GM10248 (cell line): ENCODE measurements at regions not wholly inside any gene's neighbourhood (a gene's known extent, or its start where the extent isn't known, plus 50 kb on each side); places are given as distances from the start of the nearest gene placed in this dataset.

Experiments
- CTCF ChIA-PET: fragments of 300-600 bp; sonication (Branson Sonifier 250); formaldehyde crosslinking; extraction: SDS; loops from one replicate; lab custom pipeline; 2021; ENCODE audit warnings: antibody characterized with exemption; lab: Yijun Ruan, JAX
- POLR2A ChIA-PET: fragments of 350-650 bp; sonication (Branson Sonifier 250); formaldehyde crosslinking; extraction: SDS; loops from one replicate; lab custom pipeline; 2020; ENCODE audit warnings: antibody characterized with exemption; lab: Yijun Ruan, JAX
- DNase-seq: peaks from one replicate; pipeline ENCODE4 v3.0.0; 2012; ENCODE audit errors: extremely low spot score
- TF ChIP-seq, protein P1 (sequence below): IDR thresholded peaks from 2 replicates; pipeline ENCODE4 v1.5.1; 2012; ENCODE audit warnings: mild to moderate bottlenecking, low read depth; ENCODE audit errors: extremely low read depth, missing control alignments, control extremely low read depth

DNA sequence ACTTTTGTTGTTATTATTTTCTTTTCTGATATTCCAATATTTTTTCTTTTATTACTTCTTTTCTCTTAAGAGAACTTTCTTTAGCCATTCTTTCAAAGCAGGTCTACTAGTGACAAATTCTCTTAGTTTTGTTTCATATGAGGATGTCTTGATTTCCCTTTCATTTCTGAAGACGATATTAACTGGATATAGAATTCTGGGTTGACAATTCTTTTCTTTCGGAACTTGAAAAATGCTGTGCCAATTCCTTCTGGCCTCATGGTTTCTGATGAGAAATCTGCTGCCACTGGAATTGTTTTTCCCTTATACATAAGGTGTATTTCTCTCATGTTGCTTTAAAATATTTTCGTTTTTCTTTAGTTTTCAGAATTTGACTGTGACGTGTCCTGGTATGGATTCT lies 97.0 kb upstream of the KIF5B start:
- TF ChIP-seq, protein P1, sequence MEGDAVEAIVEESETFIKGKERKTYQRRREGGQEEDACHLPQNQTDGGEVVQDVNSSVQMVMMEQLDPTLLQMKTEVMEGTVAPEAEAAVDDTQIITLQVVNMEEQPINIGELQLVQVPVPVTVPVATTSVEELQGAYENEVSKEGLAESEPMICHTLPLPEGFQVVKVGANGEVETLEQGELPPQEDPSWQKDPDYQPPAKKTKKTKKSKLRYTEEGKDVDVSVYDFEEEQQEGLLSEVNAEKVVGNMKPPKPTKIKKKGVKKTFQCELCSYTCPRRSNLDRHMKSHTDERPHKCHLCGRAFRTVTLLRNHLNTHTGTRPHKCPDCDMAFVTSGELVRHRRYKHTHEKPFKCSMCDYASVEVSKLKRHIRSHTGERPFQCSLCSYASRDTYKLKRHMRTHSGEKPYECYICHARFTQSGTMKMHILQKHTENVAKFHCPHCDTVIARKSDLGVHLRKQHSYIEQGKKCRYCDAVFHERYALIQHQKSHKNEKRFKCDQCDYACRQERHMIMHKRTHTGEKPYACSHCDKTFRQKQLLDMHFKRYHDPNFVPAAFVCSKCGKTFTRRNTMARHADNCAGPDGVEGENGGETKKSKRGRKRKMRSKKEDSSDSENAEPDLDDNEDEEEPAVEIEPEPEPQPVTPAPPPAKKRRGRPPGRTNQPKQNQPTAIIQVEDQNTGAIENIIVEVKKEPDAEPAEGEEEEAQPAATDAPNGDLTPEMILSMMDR = no peak
- ChIA-PET CTCF (no interaction called here), POLR2A (no interaction called here)
- no peak for DNase-seq

- CTCF ChIA-PET = no interaction called here
- no peak for DNase-seq
- TF ChIP-seq, protein P1 = no peak
- POLR2A ChIA-PET = no interaction called here
These were observed 95.6 kb upstream of the KIF5B start for GRCh38 chr10:32151871-32152270.

DNA sequence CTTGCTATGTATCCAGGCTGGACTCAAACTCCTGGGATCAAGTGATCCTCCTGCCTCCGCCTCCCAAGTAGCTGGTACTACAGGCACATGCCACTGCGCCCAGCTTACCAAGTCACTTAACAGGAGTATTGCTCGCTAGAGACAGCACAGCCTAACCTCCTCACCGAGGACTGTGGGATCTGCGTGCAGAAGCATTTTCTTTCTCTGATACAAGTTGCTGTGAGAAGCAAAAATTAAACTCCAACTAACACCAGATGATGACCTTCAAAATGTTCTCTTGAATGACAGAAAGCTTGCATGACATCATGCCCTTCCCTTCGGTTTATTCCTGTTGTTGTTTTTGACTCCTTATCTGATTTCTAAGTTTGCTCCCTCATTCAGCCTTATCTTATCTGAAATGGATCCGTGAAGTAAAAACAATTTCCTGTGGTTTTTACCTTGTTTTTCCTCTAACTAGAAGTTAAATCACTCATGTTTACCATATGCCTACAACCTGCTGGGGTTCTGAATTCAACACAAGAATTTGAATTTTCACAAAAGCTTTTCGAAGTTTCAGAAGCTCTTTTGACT lies 94.4 kb upstream of the KIF5B start:
- ChIA-PET CTCF (interaction anchor here (1.2 to 2.3 kb wide), 4 partner anchors 10 to 59 kb away, joined by 3 to 7 read pairs (median 6); no protein-coding TSS in a partner anchor), POLR2A (no interaction called here)
- DNase-seq = no peak
- TF ChIP-seq, protein P1 = no peak

DNA sequence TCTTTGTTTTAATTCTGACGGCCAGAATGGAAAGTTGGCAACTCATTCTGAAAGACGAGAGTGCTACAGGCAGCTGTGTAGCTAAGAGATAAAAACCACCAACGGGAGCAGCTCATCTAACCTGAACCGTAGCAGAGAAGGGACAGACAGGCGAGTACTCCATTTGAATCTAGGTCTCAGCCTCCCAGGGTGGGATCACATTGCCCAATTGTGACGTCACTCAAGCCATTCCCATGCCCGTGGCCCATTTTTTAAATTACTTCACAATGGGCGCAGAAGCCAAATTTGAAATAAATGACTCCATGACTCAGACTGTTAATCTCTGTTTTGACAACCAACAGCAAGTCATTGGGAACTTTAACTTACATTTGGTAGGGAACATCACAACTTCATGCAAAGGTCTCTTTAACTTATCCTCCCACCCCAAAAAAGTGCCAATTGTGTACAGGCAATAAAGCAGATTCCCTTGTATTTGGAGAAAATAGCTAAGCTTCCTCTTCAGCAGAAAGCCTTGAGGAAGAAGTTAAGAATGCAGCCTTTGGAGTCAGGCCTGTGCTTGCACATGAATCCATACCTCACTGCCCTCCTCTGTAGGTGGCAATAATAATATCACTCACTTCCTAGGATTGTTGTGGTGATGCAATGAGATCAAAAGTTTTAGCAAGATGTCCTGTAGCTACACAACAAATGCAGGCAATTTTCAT lies 93.2 kb upstream of the KIF5B start:
- POLR2A ChIA-PET = no interaction called here
- peak; percentile 83 for DNase-seq
- TF ChIP-seq, protein P1 = no peak
- CTCF ChIA-PET = interaction anchor here (1.2 to 2.3 kb wide), 3 partner anchors 9 to 42 kb away, joined by 5 to 7 read pairs (median 6); no protein-coding TSS in a partner anchor

- ChIA-PET CTCF (interaction anchor here (2.3 kb wide), 1 partner anchor 18 kb away, joined by 7 read pairs; no protein-coding TSS in a partner anchor), POLR2A (no interaction called here)
- TF ChIP-seq, protein P1 = no peak
- no peak for DNase-seq
These were observed 92.6 kb upstream of the KIF5B start for GRCh38 chr10:32148864-32149251.

GRCh38 chr10:32147730-32148129 lies 91.5 kb upstream of the KIF5B start:
- POLR2A ChIA-PET = no interaction called here
- no peak for DNase-seq
- TF ChIP-seq, protein P1 = no peak
- CTCF ChIA-PET = no interaction called here
